D721Med (cell line): ENCODE measurements at regions not wholly inside any gene's neighbourhood (a gene's known extent, or its start where the extent isn't known, plus 50 kb on each side); places are given as distances from the start of the nearest gene placed in this dataset.

Source experiments
- DNase-seq: peaks from one replicate; pipeline ENCODE4 v3.0.0; 2011; ENCODE audit warnings: low spot score; ENCODE audit not compliant: insufficient read length
- FAIRE-seq: peaks from 2 replicates; lab custom pipeline; 2011; peaks lifted over from hg19 to GRCh38; lab: Jason Lieb, UNC
- CTCF ChIP-seq: IDR thresholded peaks from 2 replicates; pipeline ENCODE4 v1.5.1; 2012; ENCODE audit warnings: mild to moderate bottlenecking, control low read depth; ENCODE audit not compliant: insufficient read depth; ENCODE audit errors: missing control alignments

GRCh38 chr2:222100704-222101699 is 197.8 kb downstream of the PAX3 start:
- TF ChIP-seq CTCF: no peak
- DNase-seq: no peak

GRCh38 chr2:222088561-222088960 is 210.2 kb downstream of the PAX3 start:
- TF ChIP-seq CTCF: no peak
- no peak for DNase-seq

More at GRCh38 chr2:222100704-222101699, 197.8 kb downstream of the PAX3 start:
- FAIRE-seq: no peak

GRCh38 chr2:222087998-222088397 is 210.8 kb downstream of the PAX3 start:
- FAIRE-seq (no peak), DNase-seq (no peak)
- no peak for TF ChIP-seq CTCF

More at GRCh38 chr2:222088561-222088960, 210.2 kb downstream of the PAX3 start:
- no peak for FAIRE-seq

- no peak for FAIRE-seq
- no peak for DNase-seq
- TF ChIP-seq CTCF: no peak
These were observed 216.6 kb downstream of the PAX3 start for GRCh38 chr2:222082201-222082600.

- no peak for TF ChIP-seq CTCF
- FAIRE-seq: no peak
These were observed 218.7 kb downstream of the PAX3 start for GRCh38 chr2:222080141-222080540.

GRCh38 chr2:222076973-222077690 is 221.7 kb downstream of the PAX3 start:
- TF ChIP-seq CTCF: no peak
- no peak for FAIRE-seq
- no peak for DNase-seq

More at GRCh38 chr2:222080141-222080540, 218.7 kb downstream of the PAX3 start:
- DNase-seq: no peak
